ENCODE measurements at regions not wholly inside any gene's neighbourhood (a gene's known extent, or its start where the extent isn't known, plus 50 kb on each side); places are given as distances from the start of the nearest gene placed in this dataset.

DNA sequence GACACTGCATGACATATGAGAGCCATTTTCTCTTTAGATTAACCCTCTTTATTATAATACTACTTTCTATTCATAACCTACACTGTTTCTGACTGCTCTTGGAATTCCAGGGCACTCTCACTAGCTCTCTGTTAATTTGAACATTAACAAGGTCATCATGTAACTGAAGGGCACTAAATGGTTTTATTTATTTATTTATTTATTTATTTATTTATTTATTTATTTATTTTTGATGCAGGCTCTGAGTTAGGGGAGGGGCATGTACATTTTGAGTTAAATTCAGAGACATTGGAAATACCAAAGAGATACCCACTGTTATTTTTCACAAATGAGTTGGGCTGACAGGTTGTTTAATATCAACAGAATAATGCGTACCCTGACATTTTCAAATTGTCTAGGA is 1038.7 kb upstream of the NRXN1 start:
- intact Hi-C loops (cut with micrococcal nuclease): no loop called here

DNA sequence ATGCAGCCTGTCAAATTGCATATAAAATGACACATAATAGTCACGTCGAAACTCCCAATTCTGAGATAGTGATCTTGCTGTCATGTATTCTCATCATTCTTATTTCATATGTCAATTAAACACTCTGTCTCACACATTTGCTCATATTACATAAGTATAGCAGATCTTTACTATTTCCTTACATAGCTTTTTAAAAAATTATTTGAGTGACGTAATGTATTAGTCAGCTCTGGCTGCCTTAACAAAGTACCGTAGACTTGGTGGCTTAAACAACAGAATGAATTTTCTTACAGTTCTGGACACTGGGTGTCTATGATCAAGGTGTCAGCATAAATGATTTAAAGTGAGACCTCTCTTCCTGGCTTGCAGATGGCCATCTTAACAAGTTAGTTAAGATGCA is 1032.3 kb upstream of the NRXN1 start:
- POLR2A ChIA-PET: no interaction called here
- H3K4me3 Mint-ChIP-seq: no peak overlapping the region

More for the DNA sequence above, 1038.7 kb upstream of the NRXN1 start:
- Mint-ChIP-seq H3K4me1 (ENCODE audit: low read depth) (no peaks in the 10 kb centered on the region), H3K9me3 (peaks cover 1% of the 10 kb centered on the region), H3K4me3 (no peak overlapping the region), H3K27me3 (no peaks in the 10 kb centered on the region), H3K36me3 (ENCODE audit: low read depth) (no peaks in the 10 kb centered on the region), H3K27ac (no peak overlapping the region)
- ChIA-PET POLR2A (no interaction called here), CTCF (no interaction called here)
- ATAC-seq (no peak), DNase-seq (no peak)
- TF ChIP-seq, protein P1, sequence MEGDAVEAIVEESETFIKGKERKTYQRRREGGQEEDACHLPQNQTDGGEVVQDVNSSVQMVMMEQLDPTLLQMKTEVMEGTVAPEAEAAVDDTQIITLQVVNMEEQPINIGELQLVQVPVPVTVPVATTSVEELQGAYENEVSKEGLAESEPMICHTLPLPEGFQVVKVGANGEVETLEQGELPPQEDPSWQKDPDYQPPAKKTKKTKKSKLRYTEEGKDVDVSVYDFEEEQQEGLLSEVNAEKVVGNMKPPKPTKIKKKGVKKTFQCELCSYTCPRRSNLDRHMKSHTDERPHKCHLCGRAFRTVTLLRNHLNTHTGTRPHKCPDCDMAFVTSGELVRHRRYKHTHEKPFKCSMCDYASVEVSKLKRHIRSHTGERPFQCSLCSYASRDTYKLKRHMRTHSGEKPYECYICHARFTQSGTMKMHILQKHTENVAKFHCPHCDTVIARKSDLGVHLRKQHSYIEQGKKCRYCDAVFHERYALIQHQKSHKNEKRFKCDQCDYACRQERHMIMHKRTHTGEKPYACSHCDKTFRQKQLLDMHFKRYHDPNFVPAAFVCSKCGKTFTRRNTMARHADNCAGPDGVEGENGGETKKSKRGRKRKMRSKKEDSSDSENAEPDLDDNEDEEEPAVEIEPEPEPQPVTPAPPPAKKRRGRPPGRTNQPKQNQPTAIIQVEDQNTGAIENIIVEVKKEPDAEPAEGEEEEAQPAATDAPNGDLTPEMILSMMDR (IDR thresholded peaks at IDR 0.05): no peak

DNA sequence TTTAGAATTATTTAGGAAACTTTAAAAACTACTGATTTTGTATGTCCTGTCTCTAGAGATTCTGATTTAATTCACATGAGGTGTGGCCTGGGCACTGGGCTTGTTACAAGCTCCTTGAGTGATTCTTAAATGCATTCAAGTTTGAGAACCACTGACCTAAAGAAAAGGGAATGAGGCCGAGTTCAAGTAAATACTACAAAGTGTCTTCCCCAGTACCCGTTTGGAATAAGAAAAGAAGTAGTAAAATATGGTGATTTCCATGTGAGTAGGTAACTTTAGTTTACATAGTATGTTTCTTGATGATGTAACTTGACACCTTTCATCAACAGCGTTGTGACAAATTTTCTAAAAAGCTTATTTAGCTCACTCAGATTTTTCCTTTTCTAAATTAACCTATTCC is 1022.9 kb upstream of the NRXN1 start:
- ChIA-PET CTCF (no interaction called here), POLR2A (no interaction called here)
- intact Hi-C loops (cut with micrococcal nuclease): no loop called here
- TF ChIP-seq, protein P1 (IDR thresholded peaks at IDR 0.05): no peak
- H3K27ac Mint-ChIP-seq: no peak overlapping the region
- no peaks in the 10 kb centered on the region for H3K4me1 Mint-ChIP-seq (ENCODE audit: low read depth)
- H3K4me3 Mint-ChIP-seq: no peak overlapping the region
- no peaks in the 10 kb centered on the region for H3K27me3 Mint-ChIP-seq
- ATAC-seq (no peak), DNase-seq (no peak)
- H3K36me3 Mint-ChIP-seq (ENCODE audit: low read depth): no peaks in the 10 kb centered on the region
- peaks cover 18% of the 10 kb centered on the region for H3K9me3 Mint-ChIP-seq

More for the DNA sequence above, 1032.3 kb upstream of the NRXN1 start:
- Mint-ChIP-seq H3K36me3 (ENCODE audit: low read depth) (no peaks in the 10 kb centered on the region), H3K27ac (no peak overlapping the region), H3K9me3 (peaks cover 7% of the 10 kb centered on the region), H3K4me1 (ENCODE audit: low read depth) (no peaks in the 10 kb centered on the region), H3K27me3 (no peaks in the 10 kb centered on the region)
- ATAC-seq (no peak), DNase-seq (no peak)
- CTCF ChIA-PET: no interaction called here
- TF ChIP-seq, protein P1 (IDR thresholded peaks at IDR 0.05): no peak
- intact Hi-C loops (cut with micrococcal nuclease): no loop called here

DNA sequence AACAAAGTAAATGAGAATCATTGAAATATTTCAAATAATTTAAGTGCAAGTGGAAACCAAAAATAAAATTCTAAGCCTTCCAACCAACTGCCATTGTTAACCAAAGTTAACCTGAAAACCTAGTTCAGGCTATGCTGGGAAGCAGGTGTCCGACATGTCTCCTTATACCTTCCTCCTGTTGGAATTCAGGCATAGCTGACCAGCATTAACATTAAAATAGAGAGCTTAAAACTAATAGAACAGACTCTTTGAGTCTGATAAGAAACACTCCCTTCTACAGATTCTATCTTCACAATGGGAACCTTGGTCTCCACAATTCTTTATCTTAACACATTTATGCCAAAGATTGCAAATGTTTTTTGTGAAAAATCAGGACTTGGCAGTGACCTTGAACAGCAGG is 1004.9 kb upstream of the NRXN1 start:
- CTCF ChIA-PET: no interaction called here
- TF ChIP-seq, protein P1 (IDR thresholded peaks at IDR 0.05): no peak
- no peaks in the 10 kb centered on the region for H3K4me1 Mint-ChIP-seq (ENCODE audit: low read depth)
- no peak for ATAC-seq
- H3K27me3 Mint-ChIP-seq: no peaks in the 10 kb centered on the region
- no peak overlapping the region for H3K4me3 Mint-ChIP-seq
- intact Hi-C loops (cut with micrococcal nuclease): no loop called here
- H3K36me3 Mint-ChIP-seq (ENCODE audit: low read depth): no peaks in the 10 kb centered on the region
- no peak overlapping the region for H3K27ac Mint-ChIP-seq
- POLR2A ChIA-PET: no interaction called here
- peaks cover 8% of the 10 kb centered on the region for H3K9me3 Mint-ChIP-seq
- DNase-seq: no peak

DNA sequence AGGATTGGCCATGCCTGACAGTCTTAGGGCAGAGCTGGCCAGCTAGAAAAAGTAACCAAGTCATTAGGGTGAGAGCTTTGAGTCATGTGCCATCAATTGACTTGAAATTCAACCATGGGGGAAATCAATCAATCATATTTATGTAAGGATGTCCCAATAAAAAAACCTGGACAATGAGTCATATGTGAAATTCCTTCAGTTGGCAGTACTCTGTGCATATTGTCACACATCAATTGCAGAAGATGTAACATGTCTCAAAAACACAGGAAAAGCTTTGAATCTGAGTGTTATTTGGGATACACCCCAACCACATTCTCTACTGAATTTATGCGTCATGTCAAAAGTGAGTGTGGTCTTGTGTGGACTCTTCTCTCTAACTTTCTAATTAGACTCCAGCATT is 1004.1 kb upstream of the NRXN1 start:
- TF ChIP-seq, protein P1 (IDR thresholded peaks at IDR 0.05): no peak
- no peak overlapping the region for H3K4me3 Mint-ChIP-seq
- DNase-seq (no peak), ATAC-seq (no peak)
- H3K36me3 Mint-ChIP-seq (ENCODE audit: low read depth): no peaks in the 10 kb centered on the region
- intact Hi-C loops (cut with micrococcal nuclease): no loop called here
- H3K27me3 Mint-ChIP-seq: no peaks in the 10 kb centered on the region
- ChIA-PET CTCF (no interaction called here), POLR2A (no interaction called here)
- H3K9me3 Mint-ChIP-seq: peaks cover 10% of the 10 kb centered on the region
- H3K4me1 Mint-ChIP-seq (ENCODE audit: low read depth): no peaks in the 10 kb centered on the region
- H3K27ac Mint-ChIP-seq: no peak overlapping the region
